ENCODE measurements at regions not wholly inside any gene's neighbourhood (a gene's known extent, or its start where the extent isn't known, plus 50 kb on each side); places are given as distances from the start of the nearest gene placed in this dataset.
A peak's percentile ranks its signal among the peaks of the same experiment; 100 is the strongest.

DNA sequence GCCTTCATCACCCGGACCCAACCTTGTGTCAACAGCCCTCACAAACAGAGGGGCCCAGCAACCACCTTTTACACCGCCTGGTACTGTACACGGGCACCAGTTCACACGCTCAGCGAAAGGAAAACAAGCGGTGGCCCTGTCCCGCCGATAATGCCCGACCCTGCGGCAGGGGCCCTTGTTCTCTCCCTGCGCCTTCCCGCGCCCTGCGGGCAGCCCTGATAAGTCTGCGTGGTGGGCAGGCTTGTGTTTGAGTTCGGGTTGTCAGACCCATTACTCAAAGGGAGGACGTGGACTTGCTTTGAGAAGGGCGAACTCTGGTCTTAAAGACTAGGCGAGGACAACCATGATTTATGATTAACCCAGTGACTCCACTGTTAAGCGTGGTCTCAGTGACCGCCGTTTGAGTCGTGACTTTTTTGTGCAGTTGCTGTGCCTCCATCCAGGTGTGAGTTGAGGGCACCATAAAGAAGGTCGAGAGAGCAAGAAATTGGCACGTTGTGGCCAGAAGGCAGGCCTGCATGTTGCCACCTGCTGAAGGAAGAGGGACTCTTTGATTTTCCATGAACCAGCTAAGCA, 167.4 kb upstream of the GATA6 start (continued):
- TF ChIP-seq, protein P1, sequence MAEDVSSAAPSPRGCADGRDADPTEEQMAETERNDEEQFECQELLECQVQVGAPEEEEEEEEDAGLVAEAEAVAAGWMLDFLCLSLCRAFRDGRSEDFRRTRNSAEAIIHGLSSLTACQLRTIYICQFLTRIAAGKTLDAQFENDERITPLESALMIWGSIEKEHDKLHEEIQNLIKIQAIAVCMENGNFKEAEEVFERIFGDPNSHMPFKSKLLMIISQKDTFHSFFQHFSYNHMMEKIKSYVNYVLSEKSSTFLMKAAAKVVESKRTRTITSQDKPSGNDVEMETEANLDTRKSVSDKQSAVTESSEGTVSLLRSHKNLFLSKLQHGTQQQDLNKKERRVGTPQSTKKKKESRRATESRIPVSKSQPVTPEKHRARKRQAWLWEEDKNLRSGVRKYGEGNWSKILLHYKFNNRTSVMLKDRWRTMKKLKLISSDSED (CRISPR knock-in tag; IDR thresholded peaks at IDR 0.05): no peak
- TF ChIP-seq ZFY (CRISPR knock-in tag; IDR thresholded peaks at IDR 0.05) (peak; percentile 67), SOX5 (CRISPR knock-in tag; IDR thresholded peaks at IDR 0.05; ENCODE audit: borderline replicate concordance) (peak; percentile 42; the same call in 1 of the 2 replicates), PPARG (CRISPR knock-in tag; conservative IDR thresholded peaks at IDR 0.05) (0 out of 2 replicates have a peak, but pooled peaks have one; percentile 22), RNF2 (conservative IDR thresholded peaks at IDR 0.05; ENCODE audit: low read depth) (peak; percentile 56; the same call in 1 of the 2 replicates), THAP11 (CRISPR knock-in tag; IDR thresholded peaks at IDR 0.05) (no peak), RFX3 (CRISPR knock-in tag; IDR thresholded peaks at IDR 0.05) (no peak), PAX8 (CRISPR knock-in tag; IDR thresholded peaks at IDR 0.05; ENCODE audit: borderline replicate concordance) (0 out of 2 replicates have a peak, but pooled peaks have one; percentile 44), TCF7 (IDR thresholded peaks at IDR 0.05; ENCODE audit: low read depth) (peak; percentile 12; the same call in 1 of the 2 replicates), FOXA3 (CRISPR knock-in tag; IDR thresholded peaks at IDR 0.05) (peak; percentile 76), HNRNPLL (IDR thresholded peaks at IDR 0.05; ENCODE audit: low read depth, low read length, poor library complexity, severe bottlenecking) (peak; percentile 60), RBAK (CRISPR knock-in tag; IDR thresholded peaks at IDR 0.05) (no peak), BCL6 (CRISPR knock-in tag; IDR thresholded peaks at IDR 0.05) (peak; percentile 50; the same call in 1 of the 2 replicates)
- TF ChIP-seq, protein P2, sequence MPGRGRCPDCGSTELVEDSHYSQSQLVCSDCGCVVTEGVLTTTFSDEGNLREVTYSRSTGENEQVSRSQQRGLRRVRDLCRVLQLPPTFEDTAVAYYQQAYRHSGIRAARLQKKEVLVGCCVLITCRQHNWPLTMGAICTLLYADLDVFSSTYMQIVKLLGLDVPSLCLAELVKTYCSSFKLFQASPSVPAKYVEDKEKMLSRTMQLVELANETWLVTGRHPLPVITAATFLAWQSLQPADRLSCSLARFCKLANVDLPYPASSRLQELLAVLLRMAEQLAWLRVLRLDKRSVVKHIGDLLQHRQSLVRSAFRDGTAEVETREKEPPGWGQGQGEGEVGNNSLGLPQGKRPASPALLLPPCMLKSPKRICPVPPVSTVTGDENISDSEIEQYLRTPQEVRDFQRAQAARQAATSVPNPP (CRISPR knock-in tag; IDR thresholded peaks at IDR 0.05): no peak
- TF ChIP-seq, protein P3, sequence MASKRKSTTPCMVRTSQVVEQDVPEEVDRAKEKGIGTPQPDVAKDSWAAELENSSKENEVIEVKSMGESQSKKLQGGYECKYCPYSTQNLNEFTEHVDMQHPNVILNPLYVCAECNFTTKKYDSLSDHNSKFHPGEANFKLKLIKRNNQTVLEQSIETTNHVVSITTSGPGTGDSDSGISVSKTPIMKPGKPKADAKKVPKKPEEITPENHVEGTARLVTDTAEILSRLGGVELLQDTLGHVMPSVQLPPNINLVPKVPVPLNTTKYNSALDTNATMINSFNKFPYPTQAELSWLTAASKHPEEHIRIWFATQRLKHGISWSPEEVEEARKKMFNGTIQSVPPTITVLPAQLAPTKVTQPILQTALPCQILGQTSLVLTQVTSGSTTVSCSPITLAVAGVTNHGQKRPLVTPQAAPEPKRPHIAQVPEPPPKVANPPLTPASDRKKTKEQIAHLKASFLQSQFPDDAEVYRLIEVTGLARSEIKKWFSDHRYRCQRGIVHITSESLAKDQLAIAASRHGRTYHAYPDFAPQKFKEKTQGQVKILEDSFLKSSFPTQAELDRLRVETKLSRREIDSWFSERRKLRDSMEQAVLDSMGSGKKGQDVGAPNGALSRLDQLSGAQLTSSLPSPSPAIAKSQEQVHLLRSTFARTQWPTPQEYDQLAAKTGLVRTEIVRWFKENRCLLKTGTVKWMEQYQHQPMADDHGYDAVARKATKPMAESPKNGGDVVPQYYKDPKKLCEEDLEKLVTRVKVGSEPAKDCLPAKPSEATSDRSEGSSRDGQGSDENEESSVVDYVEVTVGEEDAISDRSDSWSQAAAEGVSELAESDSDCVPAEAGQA (IDR thresholded peaks at IDR 0.05; ENCODE audit: low read depth): no peak
- TF ChIP-seq, protein P3 (CRISPR knock-in tag; IDR thresholded peaks at IDR 0.05; ENCODE audit: borderline replicate concordance): 0 out of 2 replicates have a peak, but pooled peaks have one; percentile 51
- TF ChIP-seq, protein P4, sequence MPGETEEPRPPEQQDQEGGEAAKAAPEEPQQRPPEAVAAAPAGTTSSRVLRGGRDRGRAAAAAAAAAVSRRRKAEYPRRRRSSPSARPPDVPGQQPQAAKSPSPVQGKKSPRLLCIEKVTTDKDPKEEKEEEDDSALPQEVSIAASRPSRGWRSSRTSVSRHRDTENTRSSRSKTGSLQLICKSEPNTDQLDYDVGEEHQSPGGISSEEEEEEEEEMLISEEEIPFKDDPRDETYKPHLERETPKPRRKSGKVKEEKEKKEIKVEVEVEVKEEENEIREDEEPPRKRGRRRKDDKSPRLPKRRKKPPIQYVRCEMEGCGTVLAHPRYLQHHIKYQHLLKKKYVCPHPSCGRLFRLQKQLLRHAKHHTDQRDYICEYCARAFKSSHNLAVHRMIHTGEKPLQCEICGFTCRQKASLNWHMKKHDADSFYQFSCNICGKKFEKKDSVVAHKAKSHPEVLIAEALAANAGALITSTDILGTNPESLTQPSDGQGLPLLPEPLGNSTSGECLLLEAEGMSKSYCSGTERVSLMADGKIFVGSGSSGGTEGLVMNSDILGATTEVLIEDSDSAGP (CRISPR knock-in tag; IDR thresholded peaks at IDR 0.05; ENCODE audit: borderline replicate concordance): peak; percentile 71; the same call in 1 of the 2 replicates
- TF ChIP-seq, protein P5, sequence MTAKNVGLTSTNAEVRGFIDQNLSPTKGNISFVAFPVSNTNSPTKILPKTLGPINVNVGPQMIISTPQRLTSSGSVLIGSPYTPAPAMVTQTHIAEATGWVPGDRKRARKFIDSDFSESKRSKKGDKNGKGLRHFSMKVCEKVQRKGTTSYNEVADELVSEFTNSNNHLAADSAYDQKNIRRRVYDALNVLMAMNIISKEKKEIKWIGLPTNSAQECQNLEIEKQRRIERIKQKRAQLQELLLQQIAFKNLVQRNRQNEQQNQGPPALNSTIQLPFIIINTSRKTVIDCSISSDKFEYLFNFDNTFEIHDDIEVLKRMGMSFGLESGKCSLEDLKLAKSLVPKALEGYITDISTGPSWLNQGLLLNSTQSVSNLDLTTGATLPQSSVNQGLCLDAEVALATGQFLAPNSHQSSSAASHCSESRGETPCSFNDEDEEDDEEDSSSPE (CRISPR knock-in tag; IDR thresholded peaks at IDR 0.05): peak; percentile 80
- TF ChIP-seq, protein P6, sequence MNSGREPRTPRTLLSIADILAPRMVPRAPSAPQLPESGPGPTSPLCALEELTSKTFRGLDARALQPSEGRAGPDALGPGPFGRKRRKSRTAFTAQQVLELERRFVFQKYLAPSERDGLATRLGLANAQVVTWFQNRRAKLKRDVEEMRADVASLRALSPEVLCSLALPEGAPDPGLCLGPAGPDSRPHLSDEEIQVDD (CRISPR knock-in tag; IDR thresholded peaks at IDR 0.05; ENCODE audit: borderline replicate concordance): 0 out of 2 replicates have a peak, but pooled peaks have one; percentile 37
